SKM-1 (cell line): ENCODE measurements at regions not wholly inside any gene's neighbourhood (a gene's known extent, or its start where the extent isn't known, plus 50 kb on each side); places are given as distances from the start of the nearest gene placed in this dataset.
"Not testable (repeated sequence)": the region's sequence is repeated elsewhere in the genome, so short reads cannot be mapped to it uniquely, and the experiment has no call there.

ENCODE experiments used
- DNase-seq: peaks from one replicate; lab custom pipeline; 2025; ENCODE audit not compliant: unreplicated experiment; lab: John Stamatoyannopoulos, UW

DNA sequence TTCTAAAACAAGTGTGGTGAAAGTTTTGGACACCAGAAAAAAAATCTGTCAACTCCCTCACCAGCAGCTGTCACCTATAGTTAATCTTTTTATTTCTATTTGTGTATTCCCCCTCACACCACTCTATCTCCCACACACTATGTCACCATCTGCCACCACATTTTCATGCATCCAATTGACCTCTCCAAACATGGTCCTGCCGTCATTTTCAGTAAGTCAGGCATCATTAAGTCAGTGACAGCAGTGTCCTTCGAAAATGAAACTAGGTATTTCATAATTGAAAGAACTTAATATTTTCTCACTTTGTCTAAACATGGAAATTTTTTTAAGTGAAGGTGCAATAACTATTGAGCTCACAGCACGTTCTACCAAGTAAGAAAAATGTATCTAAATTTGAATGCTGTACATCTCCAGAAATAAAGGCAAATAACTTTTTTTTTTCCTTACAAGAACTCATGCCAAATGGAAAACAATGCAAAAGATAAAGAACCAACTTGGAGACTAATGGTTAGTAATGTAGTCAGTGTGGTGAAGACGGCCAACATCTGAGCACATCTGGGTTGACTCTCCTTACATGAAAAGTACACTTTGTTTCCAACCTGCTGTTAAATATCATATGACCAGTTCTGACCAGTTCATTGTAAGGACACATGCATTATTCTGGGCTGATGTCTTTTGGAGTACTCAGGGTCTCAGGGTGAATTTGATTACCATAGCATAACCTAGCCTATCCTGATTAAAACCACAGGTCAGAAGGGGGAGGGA is 623.3 kb upstream of the MANEA start:
- no peak for DNase-seq

DNA sequence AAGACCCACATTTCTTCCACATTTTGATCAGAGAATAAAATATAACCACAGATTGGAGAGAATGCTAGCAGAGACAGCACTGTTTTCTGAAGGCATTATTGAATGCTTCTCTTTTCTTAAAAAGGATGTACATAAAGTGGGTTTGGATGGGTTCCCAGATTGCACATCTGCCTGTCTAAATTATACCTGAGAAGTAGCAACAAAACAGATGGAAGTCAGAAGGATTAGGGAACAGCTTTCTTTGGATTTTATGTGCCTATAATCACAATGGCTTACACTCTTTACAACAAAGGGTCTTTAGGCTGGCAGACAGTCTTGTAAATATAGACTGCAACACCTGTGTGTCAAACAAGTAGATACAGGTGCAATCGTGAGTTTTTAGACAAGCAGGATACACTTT is 622.2 kb upstream of the MANEA start:
- DNase-seq, result no peak

DNA sequence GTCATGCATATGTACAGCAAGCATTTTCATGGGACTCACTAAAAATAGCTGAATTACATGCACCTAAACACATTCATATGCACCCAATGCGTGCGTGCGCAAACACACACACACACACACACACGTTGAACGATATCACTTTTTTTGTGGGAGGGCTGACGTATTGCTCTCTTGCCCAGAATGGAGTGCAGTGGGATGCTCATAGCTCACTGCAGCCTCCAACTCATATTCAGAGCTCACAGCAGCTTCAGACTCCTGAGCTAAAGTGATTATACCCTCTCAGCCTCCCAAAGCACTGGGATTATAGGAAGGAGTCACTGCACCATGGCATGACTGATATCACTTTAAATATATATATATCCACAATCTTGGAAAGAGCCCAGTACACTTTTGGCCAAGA is 620.4 kb upstream of the MANEA start:
- DNase-seq, result peak; percentile 14

DNA sequence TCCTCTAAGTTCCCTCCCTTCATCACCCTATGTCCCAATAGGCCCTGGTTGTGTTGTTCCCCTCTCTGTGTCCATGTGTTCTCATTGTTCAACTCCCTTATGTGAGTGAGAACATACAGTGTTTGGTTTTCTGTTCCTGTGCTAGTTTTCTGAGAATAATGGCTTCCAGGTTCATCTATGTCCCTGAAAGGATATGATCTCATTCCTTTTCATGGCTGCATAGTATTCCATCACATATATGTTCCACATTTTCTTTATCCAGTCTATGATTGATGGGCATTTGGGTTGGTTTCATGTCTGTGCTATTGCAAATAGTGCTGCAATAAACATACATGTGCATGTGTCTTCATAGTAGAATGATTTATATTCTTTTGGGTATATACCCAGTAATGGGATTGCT is 612.6 kb upstream of the MANEA start:
- not testable (repeated sequence) for DNase-seq

GRCh38 chr6:94988701-94989100 is 588.6 kb upstream of the MANEA start:
- no peak for DNase-seq

DNA sequence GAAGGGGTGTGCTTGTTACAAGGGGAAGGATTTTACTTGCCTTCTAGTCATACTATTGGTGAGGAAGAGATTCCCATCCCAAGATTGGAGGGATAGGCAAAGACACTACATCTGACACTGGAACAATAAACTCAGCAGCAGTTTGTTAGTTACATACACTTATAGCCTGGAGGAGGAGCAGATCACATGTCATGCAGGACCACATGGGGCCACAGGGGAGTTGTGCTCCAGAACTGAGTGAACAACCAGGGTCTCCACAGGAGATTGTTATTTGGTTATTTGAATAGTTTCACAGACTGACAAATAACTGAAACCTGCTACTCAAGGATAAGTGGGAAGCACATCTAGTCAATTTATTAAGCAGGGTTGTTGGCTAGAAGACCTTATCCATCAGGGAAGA is 559.4 kb upstream of the MANEA start:
- no peak for DNase-seq
